ENCODE measurements at regions not wholly inside any gene's neighbourhood (a gene's known extent, or its start where the extent isn't known, plus 50 kb on each side); places are given as distances from the start of the nearest gene placed in this dataset.

- CTCF ChIA-PET: interaction anchor here (0.6 kb wide), 1 partner anchor 547 kb away, joined by 3 read pairs; no protein-coding TSS in a partner anchor
- TF ChIP-seq, protein P1, sequence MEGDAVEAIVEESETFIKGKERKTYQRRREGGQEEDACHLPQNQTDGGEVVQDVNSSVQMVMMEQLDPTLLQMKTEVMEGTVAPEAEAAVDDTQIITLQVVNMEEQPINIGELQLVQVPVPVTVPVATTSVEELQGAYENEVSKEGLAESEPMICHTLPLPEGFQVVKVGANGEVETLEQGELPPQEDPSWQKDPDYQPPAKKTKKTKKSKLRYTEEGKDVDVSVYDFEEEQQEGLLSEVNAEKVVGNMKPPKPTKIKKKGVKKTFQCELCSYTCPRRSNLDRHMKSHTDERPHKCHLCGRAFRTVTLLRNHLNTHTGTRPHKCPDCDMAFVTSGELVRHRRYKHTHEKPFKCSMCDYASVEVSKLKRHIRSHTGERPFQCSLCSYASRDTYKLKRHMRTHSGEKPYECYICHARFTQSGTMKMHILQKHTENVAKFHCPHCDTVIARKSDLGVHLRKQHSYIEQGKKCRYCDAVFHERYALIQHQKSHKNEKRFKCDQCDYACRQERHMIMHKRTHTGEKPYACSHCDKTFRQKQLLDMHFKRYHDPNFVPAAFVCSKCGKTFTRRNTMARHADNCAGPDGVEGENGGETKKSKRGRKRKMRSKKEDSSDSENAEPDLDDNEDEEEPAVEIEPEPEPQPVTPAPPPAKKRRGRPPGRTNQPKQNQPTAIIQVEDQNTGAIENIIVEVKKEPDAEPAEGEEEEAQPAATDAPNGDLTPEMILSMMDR (IDR thresholded peaks at IDR 0.05; ENCODE audit: insufficient read depth, low read depth, low read length): no peak
Observed at GRCh38 chr5:89280103-89281037, 397.4 kb upstream of the MEF2C start.

DNA sequence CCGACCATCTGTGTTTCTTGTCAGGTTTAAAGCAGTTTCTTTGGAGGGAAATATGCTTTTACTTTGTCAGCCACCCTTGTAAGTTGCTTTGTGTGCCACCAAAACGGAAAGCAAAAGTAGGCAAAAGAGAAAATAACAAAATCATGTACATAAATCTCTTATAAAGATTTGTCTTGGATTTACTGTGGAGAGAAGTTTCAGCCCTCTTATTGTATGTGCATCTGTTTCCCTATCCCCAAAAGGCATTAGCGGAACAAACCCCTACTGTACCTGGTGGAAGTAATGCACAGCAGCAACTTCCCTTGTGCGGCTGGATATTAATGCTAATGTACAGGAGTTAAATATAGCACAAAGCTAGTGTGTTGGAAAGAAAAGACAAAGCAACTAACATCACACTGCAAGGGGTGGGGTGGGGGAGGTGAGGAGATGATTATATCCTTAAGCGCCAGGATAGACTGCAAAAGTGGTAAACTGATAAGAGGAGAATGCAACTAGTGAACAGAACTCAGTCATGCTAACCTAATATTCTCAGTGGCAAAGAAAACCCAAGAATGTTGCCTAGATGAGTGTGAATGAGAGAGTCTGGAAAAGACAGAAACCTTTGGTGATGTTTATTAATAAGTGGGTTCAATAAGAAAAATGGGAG is 396.5 kb upstream of the MEF2C start:
- ChIA-PET CTCF (no interaction called here), POLR2A (no interaction called here)
- Histone ChIP-seq H3K27me3 (ENCODE audit: control insufficient read depth, insufficient read depth, low read length) (no peaks in the 10 kb centered on the region), H3K36me3 (ENCODE audit: control insufficient read depth, insufficient read depth, low read length) (no peaks in the 10 kb centered on the region), H3K4me3 (ENCODE audit: low read depth, low read length) (no peak overlapping the region)
- TF ChIP-seq, protein P1 (IDR thresholded peaks at IDR 0.05; ENCODE audit: insufficient read depth, low read depth, low read length): no peak
- no peak for DNase-seq (ENCODE audit: low read depth)

More at GRCh38 chr5:89280103-89281037, 397.4 kb upstream of the MEF2C start:
- no peak overlapping the region for H3K4me3 ChIP-seq (ENCODE audit: low read depth, low read length)
- no peaks in the 10 kb centered on the region for H3K36me3 ChIP-seq (ENCODE audit: control insufficient read depth, insufficient read depth, low read length)
- POLR2A ChIA-PET: no interaction called here
- no peaks in the 10 kb centered on the region for H3K27me3 ChIP-seq (ENCODE audit: control insufficient read depth, insufficient read depth, low read length)
- no peak for DNase-seq (ENCODE audit: low read depth)

GRCh38 chr5:89277816-89278215 is 394.8 kb upstream of the MEF2C start:
- TF ChIP-seq, protein P1 (IDR thresholded peaks at IDR 0.05; ENCODE audit: insufficient read depth, low read depth, low read length): no peak
- Histone ChIP-seq H3K36me3 (ENCODE audit: control insufficient read depth, insufficient read depth, low read length) (no peaks in the 10 kb centered on the region), H3K27me3 (ENCODE audit: control insufficient read depth, insufficient read depth, low read length) (no peaks in the 10 kb centered on the region), H3K4me3 (ENCODE audit: low read depth, low read length) (no peak overlapping the region)
- ChIA-PET POLR2A (no interaction called here), CTCF (no interaction called here)
- DNase-seq (ENCODE audit: low read depth): no peak

GRCh38 chr5:89276566-89277305 is 393.8 kb upstream of the MEF2C start:
- CTCF ChIA-PET: no interaction called here

More at GRCh38 chr5:89276566-89277305, 393.8 kb upstream of the MEF2C start:
- H3K27me3 ChIP-seq (ENCODE audit: control insufficient read depth, insufficient read depth, low read length): no peaks in the 10 kb centered on the region
- POLR2A ChIA-PET: no interaction called here
- no peaks in the 10 kb centered on the region for H3K36me3 ChIP-seq (ENCODE audit: control insufficient read depth, insufficient read depth, low read length)
- H3K4me3 ChIP-seq (ENCODE audit: low read depth, low read length): no peak overlapping the region
- DNase-seq (ENCODE audit: low read depth): no peak
- TF ChIP-seq, protein P1 (IDR thresholded peaks at IDR 0.05; ENCODE audit: insufficient read depth, low read depth, low read length): no peak

Measured in BJ (cell line).